ENCODE measurements at regions not wholly inside any gene's neighbourhood (a gene's known extent, or its start where the extent isn't known, plus 50 kb on each side); places are given as distances from the start of the nearest gene placed in this dataset.
"Not testable (repeated sequence)": the region's sequence is repeated elsewhere in the genome, so short reads cannot be mapped to it uniquely, and the experiment has no call there.

GRCh38 chr12:42010257-42010656 lies 134.4 kb downstream of the GXYLT1 start:
- H3K4me1 Mint-ChIP-seq (ENCODE audit: low read depth), result no peaks in the 10 kb centered on the region
- no peak overlapping the region for H3K4me3 Mint-ChIP-seq
- no peaks in the 10 kb centered on the region for H3K9me3 Mint-ChIP-seq
- H3K27me3 Mint-ChIP-seq, result no peaks in the 10 kb centered on the region
- ChIA-PET POLR2A (no interaction called here), CTCF (no interaction called here)
- no peak for DNase-seq
- no peaks in the 10 kb centered on the region for H3K36me3 Mint-ChIP-seq
- intact Hi-C loops (cut with micrococcal nuclease), result loop anchor here (10.0 kb wide), 1 partner anchor 575 kb away; the partner anchor contains the start of gene PRICKLE1
- H3K27ac Mint-ChIP-seq, result no peak overlapping the region

DNA sequence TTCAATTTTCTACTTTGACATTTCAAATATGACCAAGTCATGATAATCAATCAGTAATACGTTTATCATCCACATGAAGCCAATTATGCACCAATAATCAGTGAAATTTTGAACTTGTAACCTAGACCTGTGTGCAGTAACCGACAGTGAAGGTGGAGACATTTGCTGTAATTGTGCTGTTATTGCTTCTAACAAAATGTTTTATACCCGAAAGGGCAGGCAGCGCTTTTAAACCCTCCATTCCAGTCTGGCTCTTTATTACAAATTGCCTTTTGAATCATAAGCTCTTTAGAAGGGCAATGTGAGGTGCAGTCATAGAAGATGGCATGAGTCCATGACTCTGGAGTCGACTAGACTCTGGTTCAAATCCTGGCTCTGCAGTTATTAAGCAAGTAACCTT lies 135.7 kb downstream of the GXYLT1 start:
- no peaks in the 10 kb centered on the region for H3K4me1 Mint-ChIP-seq (ENCODE audit: low read depth)

DNA sequence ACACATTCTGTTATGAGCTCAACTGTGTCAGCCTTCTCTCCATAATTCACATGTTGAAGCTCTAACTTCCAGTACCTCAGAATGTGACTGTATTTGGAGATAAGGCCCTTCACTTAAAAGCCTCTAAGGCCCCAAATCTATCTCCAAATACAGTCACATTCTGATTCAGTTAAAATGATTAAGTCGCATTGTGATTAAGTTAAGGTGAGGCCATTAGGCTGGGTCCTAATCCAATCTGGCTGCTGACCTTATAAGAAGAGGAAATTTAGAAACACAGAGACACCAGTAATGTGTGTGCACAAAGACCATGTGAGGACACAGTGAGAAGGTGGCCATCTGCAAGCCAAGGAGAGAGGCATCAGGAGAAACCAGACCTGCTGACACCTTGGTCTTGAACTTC lies 141.6 kb downstream of the GXYLT1 start:
- intact Hi-C loops (cut with micrococcal nuclease), result no loop called here
- H3K9me3 Mint-ChIP-seq, result no peaks in the 10 kb centered on the region
- no peak for DNase-seq
- H3K4me1 Mint-ChIP-seq (ENCODE audit: low read depth), result no peaks in the 10 kb centered on the region
- H3K27me3 Mint-ChIP-seq, result peaks cover 2% of the 10 kb centered on the region
- H3K27ac Mint-ChIP-seq, result no peak overlapping the region
- no peak overlapping the region for H3K4me3 Mint-ChIP-seq
- H3K36me3 Mint-ChIP-seq, result no peaks in the 10 kb centered on the region
- ChIA-PET POLR2A (no interaction called here), CTCF (interaction anchor here (0.6 to 1.8 kb wide), 2 partner anchors 21 to 22 kb away, joined by 3 to 6 read pairs; no protein-coding TSS in a partner anchor)

More for the DNA sequence above, 135.7 kb downstream of the GXYLT1 start:
- POLR2A ChIA-PET, result no interaction called here
- no peaks in the 10 kb centered on the region for H3K27me3 Mint-ChIP-seq
- CTCF ChIA-PET, result no interaction called here
- DNase-seq, result no peak
- H3K27ac Mint-ChIP-seq, result no peak overlapping the region
- no peak overlapping the region for H3K4me3 Mint-ChIP-seq
- intact Hi-C loops (cut with micrococcal nuclease), result no loop called here
- H3K36me3 Mint-ChIP-seq, result no peaks in the 10 kb centered on the region
- H3K9me3 Mint-ChIP-seq, result no peaks in the 10 kb centered on the region

DNA sequence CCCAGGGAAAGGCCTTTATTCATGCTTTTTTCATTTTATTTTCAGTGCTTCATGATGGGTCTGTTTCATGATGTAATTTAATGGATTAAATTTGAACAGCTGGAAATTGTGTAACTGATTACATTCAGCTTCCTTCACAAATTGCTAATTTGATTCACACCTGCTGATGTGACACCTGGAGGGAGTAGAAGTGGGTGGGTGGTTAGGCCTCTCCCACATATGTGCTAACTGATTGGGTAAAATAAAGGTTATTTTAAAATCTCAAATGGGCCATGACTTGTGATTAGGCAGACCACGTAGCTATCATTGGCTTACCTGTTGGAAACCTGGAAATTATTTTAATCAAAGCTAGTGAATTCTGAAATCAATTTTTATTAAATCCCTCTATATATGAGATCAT lies 142.1 kb downstream of the GXYLT1 start:
- ChIA-PET POLR2A (no interaction called here), CTCF (interaction anchor here (0.6 to 1.8 kb wide), 3 partner anchors 21 to 23 kb away, joined by 3 to 6 read pairs (median 3); no protein-coding TSS in a partner anchor)
- intact Hi-C loops (cut with micrococcal nuclease), result no loop called here
- H3K36me3 Mint-ChIP-seq, result no peaks in the 10 kb centered on the region
- no peaks in the 10 kb centered on the region for H3K9me3 Mint-ChIP-seq
- DNase-seq, result no peak
- no peaks in the 10 kb centered on the region for H3K4me1 Mint-ChIP-seq (ENCODE audit: low read depth)
- H3K4me3 Mint-ChIP-seq, result no peak overlapping the region
- H3K27ac Mint-ChIP-seq, result no peak overlapping the region
- peaks cover 2% of the 10 kb centered on the region for H3K27me3 Mint-ChIP-seq

- Mint-ChIP-seq H3K27ac (no peak overlapping the region), H3K4me1 (ENCODE audit: low read depth) (no peaks in the 10 kb centered on the region), H3K27me3 (peaks cover 4% of the 10 kb centered on the region), H3K4me3 (no peak overlapping the region), H3K9me3 (no peaks in the 10 kb centered on the region), H3K36me3 (no peaks in the 10 kb centered on the region)
- CTCF ChIA-PET, result no interaction called here
- no peak for DNase-seq
- POLR2A ChIA-PET, result no interaction called here
- intact Hi-C loops (cut with micrococcal nuclease), result no loop called here
Measured at GRCh38 chr12:41998436-41998835, 146.2 kb downstream of the GXYLT1 start.

GRCh38 chr12:41993283-41993682 lies 151.4 kb downstream of the GXYLT1 start:
- POLR2A ChIA-PET, result no interaction called here
- no peaks in the 10 kb centered on the region for H3K4me1 Mint-ChIP-seq (ENCODE audit: low read depth)
- intact Hi-C loops (cut with micrococcal nuclease), result no loop called here
- H3K27me3 Mint-ChIP-seq, result peaks cover 2% of the 10 kb centered on the region
- H3K9me3 Mint-ChIP-seq, result peaks cover 5% of the 10 kb centered on the region
- no peaks in the 10 kb centered on the region for H3K36me3 Mint-ChIP-seq
- H3K27ac Mint-ChIP-seq, result no peak overlapping the region
- CTCF ChIA-PET, result interaction anchor here (0.6 to 1.4 kb wide), 2 partner anchors 30 to 177 kb away, joined by 3 read pairs; no protein-coding TSS in a partner anchor
- no peak overlapping the region for H3K4me3 Mint-ChIP-seq
- DNase-seq, result no peak

GRCh38 chr12:41992692-41993215 lies 151.9 kb downstream of the GXYLT1 start:
- peaks cover 2% of the 10 kb centered on the region for H3K27me3 Mint-ChIP-seq
- no peaks in the 10 kb centered on the region for H3K36me3 Mint-ChIP-seq
- no peak overlapping the region for H3K4me3 Mint-ChIP-seq
- H3K9me3 Mint-ChIP-seq, result peaks cover 5% of the 10 kb centered on the region
- DNase-seq, result no peak
- ChIA-PET CTCF (interaction anchor here (0.6 to 1.4 kb wide), 2 partner anchors 30 to 176 kb away, joined by 3 read pairs; no protein-coding TSS in a partner anchor), POLR2A (no interaction called here)
- no peaks in the 10 kb centered on the region for H3K4me1 Mint-ChIP-seq (ENCODE audit: low read depth)
- no peak overlapping the region for H3K27ac Mint-ChIP-seq
- intact Hi-C loops (cut with micrococcal nuclease), result no loop called here

DNA sequence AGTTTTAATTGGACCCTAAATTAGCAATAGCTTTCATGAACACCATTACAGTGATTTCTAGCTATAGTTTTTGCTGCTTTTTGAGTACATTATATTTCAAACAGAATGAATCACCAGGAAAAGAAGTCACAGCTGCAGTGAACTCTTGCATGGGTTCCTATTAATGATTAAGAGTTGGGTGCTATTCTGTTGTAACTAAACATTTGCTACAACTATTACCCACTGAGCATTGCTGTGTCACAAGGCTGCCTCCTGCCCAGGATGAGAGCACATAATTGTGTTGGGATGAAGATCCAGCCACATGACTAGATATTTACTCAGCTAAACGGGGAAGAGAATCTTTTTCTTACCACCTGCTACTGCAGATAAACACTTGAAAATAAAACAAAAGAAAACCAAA lies 152.7 kb downstream of the GXYLT1 start:
- DNase-seq, result no peak
- POLR2A ChIA-PET, result no interaction called here
- H3K4me1 Mint-ChIP-seq (ENCODE audit: low read depth), result no peaks in the 10 kb centered on the region
- intact Hi-C loops (cut with micrococcal nuclease), result no loop called here
- H3K27me3 Mint-ChIP-seq, result no peaks in the 10 kb centered on the region
- no peaks in the 10 kb centered on the region for H3K36me3 Mint-ChIP-seq
- H3K9me3 Mint-ChIP-seq, result peaks cover 5% of the 10 kb centered on the region
- no peak overlapping the region for H3K27ac Mint-ChIP-seq
- CTCF ChIA-PET, result interaction anchor here (1.4 kb wide), 1 partner anchor 31 kb away, joined by 3 read pairs; no protein-coding TSS in a partner anchor
- H3K4me3 Mint-ChIP-seq, result no peak overlapping the region

DNA sequence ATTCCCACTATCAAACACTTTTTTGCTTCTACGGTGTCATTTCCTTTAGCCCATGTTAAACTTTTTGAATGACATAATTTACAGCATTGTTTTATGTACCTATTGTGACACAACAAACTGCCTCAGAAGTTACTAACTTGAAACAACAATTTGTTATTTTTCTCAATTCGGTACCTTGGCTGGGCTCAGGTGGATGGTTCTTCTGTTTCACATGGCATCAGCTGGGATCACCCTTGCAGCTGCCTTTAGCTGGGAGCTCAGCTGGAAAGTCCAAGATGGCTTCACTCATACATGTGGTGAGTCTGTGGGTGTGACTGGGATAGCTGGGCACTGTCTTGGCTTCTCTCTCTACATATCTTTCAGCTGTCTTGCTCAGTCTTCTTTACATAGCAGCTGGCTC lies 156.0 kb downstream of the GXYLT1 start:
- H3K27ac Mint-ChIP-seq, result no peak overlapping the region
- DNase-seq, result no peak
- peaks cover 5% of the 10 kb centered on the region for H3K9me3 Mint-ChIP-seq
- no peaks in the 10 kb centered on the region for H3K27me3 Mint-ChIP-seq
- no peak overlapping the region for H3K4me3 Mint-ChIP-seq
- POLR2A ChIA-PET, result no interaction called here
- CTCF ChIA-PET, result no interaction called here
- H3K36me3 Mint-ChIP-seq, result no peaks in the 10 kb centered on the region
- no peaks in the 10 kb centered on the region for H3K4me1 Mint-ChIP-seq (ENCODE audit: low read depth)
- intact Hi-C loops (cut with micrococcal nuclease), result no loop called here

DNA sequence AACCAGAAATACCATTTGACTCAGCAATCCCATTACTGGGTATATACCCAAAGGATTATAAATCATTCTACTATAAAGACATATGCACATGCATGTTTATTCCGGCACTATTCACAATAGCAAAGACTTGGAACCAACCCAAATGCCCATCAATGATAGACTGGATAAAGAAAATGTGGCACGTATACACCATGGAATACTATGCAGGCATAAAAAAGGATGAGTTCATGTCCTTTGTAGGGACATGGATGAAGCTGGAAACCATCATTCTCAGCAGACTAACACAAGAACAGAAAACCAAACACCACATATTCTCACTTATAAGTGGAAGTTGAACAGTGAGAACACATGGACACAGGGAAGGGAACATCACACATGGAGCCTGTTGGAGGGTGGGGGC lies 158.2 kb downstream of the GXYLT1 start:
- CTCF ChIA-PET; H3K36me3 Mint-ChIP-seq; POLR2A ChIA-PET; H3K27ac Mint-ChIP-seq; H3K9me3 Mint-ChIP-seq; H3K4me1 Mint-ChIP-seq (ENCODE audit: low read depth); H3K27me3 Mint-ChIP-seq; DNase-seq; intact Hi-C loops (cut with micrococcal nuclease); H3K4me3 Mint-ChIP-seq: not testable (repeated sequence)

GRCh38 chr12:41983856-41984255 lies 160.8 kb downstream of the GXYLT1 start:
- Mint-ChIP-seq H3K36me3 (no peaks in the 10 kb centered on the region), H3K27me3 (peaks cover 9% of the 10 kb centered on the region), H3K9me3 (peaks cover 3% of the 10 kb centered on the region), H3K4me3 (no peak overlapping the region), H3K4me1 (ENCODE audit: low read depth) (no peaks in the 10 kb centered on the region), H3K27ac (no peak overlapping the region)
- intact Hi-C loops (cut with micrococcal nuclease), result no loop called here
- DNase-seq, result no peak
- ChIA-PET POLR2A (no interaction called here), CTCF (no interaction called here)

DNA sequence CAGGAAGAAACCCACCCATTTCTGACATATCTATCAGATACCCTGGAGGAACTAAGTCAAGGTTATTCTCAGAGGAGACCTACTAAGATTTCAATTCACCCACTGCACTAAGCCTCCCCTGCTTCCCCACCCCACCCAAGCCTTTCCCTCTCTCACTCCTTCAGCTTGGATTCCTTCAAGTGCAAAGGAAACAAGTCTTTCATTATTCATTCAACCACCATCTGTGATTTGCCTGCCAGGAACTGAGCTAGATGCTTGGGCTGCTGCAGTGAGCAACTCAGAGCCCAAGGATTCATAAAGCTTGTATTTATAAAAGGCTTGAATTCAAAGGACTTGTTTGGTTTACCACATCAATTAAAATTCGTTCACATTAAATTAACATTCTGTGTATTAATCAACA lies 161.3 kb downstream of the GXYLT1 start:
- intact Hi-C loops (cut with micrococcal nuclease), result no loop called here

DNA sequence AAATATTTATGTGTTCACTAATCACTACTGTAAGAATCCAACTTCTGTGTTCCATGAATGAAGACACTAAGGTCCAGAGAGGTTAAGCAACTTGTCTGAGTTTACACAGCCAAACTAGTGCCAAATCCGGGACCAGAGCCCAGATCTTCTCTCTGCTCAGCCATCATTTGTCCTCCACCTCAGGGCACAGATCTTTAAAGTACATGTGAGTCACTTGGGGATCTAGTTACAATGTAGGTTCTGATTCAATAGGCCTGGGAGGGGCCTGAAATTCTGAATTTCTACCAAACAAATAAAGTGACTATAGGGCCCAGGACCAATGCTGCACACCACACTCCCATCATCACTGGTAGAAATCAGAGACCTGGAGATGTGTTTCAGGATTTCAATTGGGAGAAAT lies 162.9 kb downstream of the GXYLT1 start:
- intact Hi-C loops (cut with micrococcal nuclease), result no loop called here
- peaks cover 11% of the 10 kb centered on the region for H3K27me3 Mint-ChIP-seq
- no peak for DNase-seq
- no peak overlapping the region for H3K27ac Mint-ChIP-seq
- no peaks in the 10 kb centered on the region for H3K9me3 Mint-ChIP-seq
- no peak overlapping the region for H3K4me3 Mint-ChIP-seq
- no peaks in the 10 kb centered on the region for H3K36me3 Mint-ChIP-seq
- POLR2A ChIA-PET, result no interaction called here
- H3K4me1 Mint-ChIP-seq (ENCODE audit: low read depth), result no peaks in the 10 kb centered on the region
- CTCF ChIA-PET, result interaction anchor here (1.3 kb wide), 1 partner anchor 42 kb away, joined by 4 read pairs; no protein-coding TSS in a partner anchor

More for the DNA sequence above, 161.3 kb downstream of the GXYLT1 start:
- Mint-ChIP-seq H3K9me3 (no peaks in the 10 kb centered on the region), H3K36me3 (no peaks in the 10 kb centered on the region), H3K4me1 (ENCODE audit: low read depth) (no peaks in the 10 kb centered on the region), H3K4me3 (no peak overlapping the region), H3K27ac (no peak overlapping the region), H3K27me3 (peaks cover 9% of the 10 kb centered on the region)
- DNase-seq, result no peak
- POLR2A ChIA-PET, result no interaction called here
- CTCF ChIA-PET, result no interaction called here
